IMR-90 (cell line): ENCODE measurements at regions not wholly inside any gene's neighbourhood (a gene's known extent, or its start where the extent isn't known, plus 50 kb on each side); places are given as distances from the start of the nearest gene placed in this dataset.

ENCODE experiments used
- ATAC-seq: fragments of 200-7000 bp; cut with Tn5 transposase; 2 replicates; pipeline ENCODE4 v1.9.1; 2020; ENCODE audit warnings: low read depth, mild to moderate bottlenecking, moderate library complexity
- BruUV-seq: library from RNA; stranded (reverse); fragments of 400-500 nt; replicated peaks from 2 replicates; lab custom pipeline; 2021; lab: Mats Ljungman, UMichigan
- CTCF ChIA-PET: fragments of 300-600 bp; formaldehyde crosslinking; extraction: SDS; loops from one replicate; lab custom pipeline; 2021; ENCODE audit warnings: antibody characterized with exemption; lab: Yijun Ruan, JAX
- POLR2A ChIA-PET: fragments of 300-600 bp; sonication (Branson Sonifier 250); formaldehyde crosslinking; loops from one replicate; lab custom pipeline; 2022; ENCODE audit warnings: antibody characterized with exemption; ENCODE audit not compliant: unreplicated experiment; lab: Charles Lee
- DNase-seq: peaks from one replicate; pipeline ENCODE4 v3.0.0; 2013
- H2AFZ ChIP-seq: replicated peaks from 2 replicates; pipeline ENCODE3; 2013; ENCODE audit warnings: low read length, mild to moderate bottlenecking; ENCODE audit not compliant: poor library complexity
- H2AK5ac ChIP-seq: 2 replicates; pipeline ENCODE4 v1.6.1; 2013; ENCODE audit warnings: low read depth, low read length, inconsistent platforms
- H2AK9ac ChIP-seq: replicated peaks from 2 replicates; pipeline ENCODE3; 2013; ENCODE audit warnings: mild to moderate bottlenecking, low read depth, low read length, moderate library complexity; ENCODE audit not compliant: poor library complexity
- H2BK120ac ChIP-seq: 2 replicates; pipeline ENCODE4 v1.6.1; 2013; ENCODE audit warnings: low read depth, low read length, inconsistent platforms
- H2BK15ac ChIP-seq: 3 replicates; pipeline ENCODE4 v1.6.1; 2013; ENCODE audit warnings: low read depth, low read length, inconsistent platforms
- H2BK20ac ChIP-seq: 2 replicates; pipeline ENCODE4 v1.6.1; 2013; ENCODE audit warnings: low read depth, mild to moderate bottlenecking, inconsistent platforms, low read length, moderate library complexity
- H2BK5ac ChIP-seq: 2 replicates; pipeline ENCODE4 v1.6.1; 2013; ENCODE audit warnings: mild to moderate bottlenecking, low read depth, low read length, inconsistent platforms; ENCODE audit not compliant: poor library complexity, severe bottlenecking
- H3K14ac ChIP-seq: replicated peaks from 2 replicates; pipeline ENCODE4 v1.6.1; 2013; ENCODE audit warnings: low read depth, low read length, inconsistent platforms
- H3K18ac ChIP-seq: 2 replicates; pipeline ENCODE4 v1.6.1; 2013; ENCODE audit warnings: low read depth, low read length, control low read depth
- H3K23ac ChIP-seq: 2 replicates; pipeline ENCODE4 v1.6.1; 2013; ENCODE audit warnings: low read depth, low read length, inconsistent platforms
- H3K27ac ChIP-seq: 2 replicates; pipeline ENCODE4 v1.5.1; 2013; ENCODE audit warnings: mild to moderate bottlenecking, control low read depth, low read length; ENCODE audit not compliant: insufficient read depth
- H3K27me3 ChIP-seq: 2 replicates; pipeline ENCODE4 v1.6.1; 2013; ENCODE audit warnings: low read length; ENCODE audit not compliant: control insufficient read depth, insufficient read depth
- H3K36me3 ChIP-seq: 2 replicates; pipeline ENCODE4 v1.6.1; 2013; ENCODE audit warnings: low read length, mixed read lengths; ENCODE audit not compliant: control insufficient read depth, insufficient read depth
- H3K4ac ChIP-seq: 2 replicates; pipeline ENCODE4 v1.6.1; 2013; ENCODE audit warnings: low read depth, low read length, inconsistent platforms
- H3K4me1 ChIP-seq: 2 replicates; pipeline ENCODE4 v1.6.1; 2013; ENCODE audit warnings: low read length, mixed read lengths; ENCODE audit not compliant: control insufficient read depth, insufficient read depth
- H3K4me2 ChIP-seq: 2 replicates; pipeline ENCODE4 v1.6.1; 2013; ENCODE audit warnings: low read depth, mild to moderate bottlenecking, control low read depth, low read length, moderate library complexity
- H3K4me3 ChIP-seq: 2 replicates; pipeline ENCODE4 v1.5.1; 2013; ENCODE audit warnings: low read depth, mild to moderate bottlenecking, control low read depth, low read length, moderate library complexity; ENCODE audit not compliant: insufficient read depth
- H3K56ac ChIP-seq: 2 replicates; pipeline ENCODE4 v1.6.1; 2013; ENCODE audit warnings: low read length, inconsistent platforms; ENCODE audit not compliant: insufficient read depth; ENCODE audit errors: extremely low read depth
- H3K79me1 ChIP-seq, 2 experiments: 2 replicates each; pipeline ENCODE4 v1.6.1; 2013; ENCODE audit warnings: low read length in 2 of 2, inconsistent platforms in 1 of 2, low read depth in 1 of 2
- H3K9ac ChIP-seq: 2 replicates; pipeline ENCODE4 v1.6.1; 2013; ENCODE audit warnings: low read depth, low read length, control low read depth
- H3K9me1 ChIP-seq: 2 replicates; pipeline ENCODE4 v1.6.1; 2013; ENCODE audit warnings: low read length, inconsistent platforms; ENCODE audit not compliant: insufficient read depth
- H3K9me3 ChIP-seq: 2 replicates; pipeline ENCODE4 v1.6.1; 2013; ENCODE audit warnings: low read length; ENCODE audit not compliant: control insufficient read depth, insufficient read depth
- H4K20me1 ChIP-seq: 2 replicates; pipeline ENCODE4 v1.6.1; 2013; ENCODE audit warnings: low read length, inconsistent platforms; ENCODE audit not compliant: insufficient read depth
- H4K5ac ChIP-seq: 2 replicates; pipeline ENCODE4 v1.6.1; 2013; ENCODE audit warnings: mild to moderate bottlenecking, low read depth, low read length, control low read depth
- H4K8ac ChIP-seq, 2 experiments: 2 replicates each; pipeline ENCODE4 v1.6.1; 2013; ENCODE audit warnings: low read depth in 2 of 2, low read length in 2 of 2, control low read depth in 1 of 2, inconsistent platforms in 1 of 2
- H4K91ac ChIP-seq: 2 replicates; pipeline ENCODE4 v1.6.1; 2013; ENCODE audit warnings: low read depth, low read length, inconsistent platforms; ENCODE audit not compliant: insufficient read depth
- BHLHE40 ChIP-seq: fragments of 150-350 bp; IDR thresholded peaks from 2 replicates; pipeline ENCODE4 v1.6.1; 2016; ENCODE audit warnings: mild to moderate bottlenecking, low read depth, low read length
- CEBPB ChIP-seq: IDR thresholded peaks from 2 replicates; pipeline ENCODE4 v1.6.1; 2012; ENCODE audit warnings: low read depth, low read length, improper control_type of control experiment
- CHD1 ChIP-seq: IDR thresholded peaks from 2 replicates; pipeline ENCODE4 v1.6.1; 2012; ENCODE audit warnings: low read depth, low read length, improper control_type of control experiment
- ELK1 ChIP-seq: fragments of 150-350 bp; IDR thresholded peaks from 2 replicates; pipeline ENCODE4 v1.6.1; 2016; ENCODE audit warnings: low read depth, mild to moderate bottlenecking, low read length, moderate library complexity, borderline replicate concordance
- FOS ChIP-seq: fragments of 150-350 bp; IDR thresholded peaks from 2 replicates; pipeline ENCODE4 v1.6.1; 2016; ENCODE audit warnings: low read depth, low read length
- MAFK ChIP-seq: IDR thresholded peaks from 2 replicates; pipeline ENCODE4 v1.6.1; 2012; ENCODE audit warnings: low read depth, low read length, improper control_type of control experiment
- MAZ ChIP-seq: IDR thresholded peaks from 2 replicates; pipeline ENCODE4 v1.6.1; 2012; ENCODE audit warnings: low read depth, mild to moderate bottlenecking, low read length, improper control_type of control experiment, moderate library complexity, borderline replicate concordance
- MXI1 ChIP-seq: IDR thresholded peaks from 2 replicates; pipeline ENCODE4 v1.6.1; 2012; ENCODE audit warnings: low read depth, mild to moderate bottlenecking, low read length, moderate library complexity, borderline replicate concordance
- NFE2L2 ChIP-seq: fragments of 150-350 bp; IDR thresholded peaks from 2 replicates; pipeline ENCODE4 v1.6.1; 2016; ENCODE audit warnings: low read depth, mild to moderate bottlenecking, low read length
- POLR2A ChIP-seq: IDR thresholded peaks from 2 replicates; pipeline ENCODE4 v1.6.1; 2012; ENCODE audit warnings: mild to moderate bottlenecking, low read depth, low read length
- RAD21 ChIP-seq: IDR thresholded peaks from 2 replicates; pipeline ENCODE4 v1.6.1; 2012; ENCODE audit warnings: low read length, improper control_type of control experiment
- USF2 ChIP-seq: fragments of 150-350 bp; IDR thresholded peaks from 2 replicates; pipeline ENCODE4 v1.6.1; 2017; ENCODE audit warnings: mild to moderate bottlenecking, antibody characterized with exemption, low read length, low read depth
- whole genome bisulfite sequencing, 2 experiments: methylation state at CpG; one replicate each; pipeline versions ENCODE4 v1.1.5 to v1.1.7; 2013; ENCODE audit warnings: missing lambda C conversion rate in 2 of 2; ENCODE audit not compliant: insufficient read length in 1 of 2; ENCODE audit errors: extremely low coverage in 2 of 2; 5-methylcytosine and 5-hydroxymethylcytosine counted together
- dilution Hi-C: fragments of 300-500 bp; cut with HindIII; formaldehyde crosslinking; loops from one replicate; pipeline ENCODE4 v1.14.3; 2018; ENCODE audit warnings: low sequenced_read_pairs; ENCODE audit not compliant: unreplicated experiment
- in situ Hi-C: fragments of 300-500 bp; cut with MboI; formaldehyde crosslinking; loops from 3 replicates; pipeline ENCODE4 v1.14.3; 2019; ENCODE audit warnings: low sequenced_read_pairs, inconsistent platforms, mixed read lengths
- intact Hi-C: fragments of 100-400 bp; cut with micrococcal nuclease; formaldehyde crosslinking; loops from 2 replicates; pipeline ENCODE4 v1.10.0; 2022

DNA sequence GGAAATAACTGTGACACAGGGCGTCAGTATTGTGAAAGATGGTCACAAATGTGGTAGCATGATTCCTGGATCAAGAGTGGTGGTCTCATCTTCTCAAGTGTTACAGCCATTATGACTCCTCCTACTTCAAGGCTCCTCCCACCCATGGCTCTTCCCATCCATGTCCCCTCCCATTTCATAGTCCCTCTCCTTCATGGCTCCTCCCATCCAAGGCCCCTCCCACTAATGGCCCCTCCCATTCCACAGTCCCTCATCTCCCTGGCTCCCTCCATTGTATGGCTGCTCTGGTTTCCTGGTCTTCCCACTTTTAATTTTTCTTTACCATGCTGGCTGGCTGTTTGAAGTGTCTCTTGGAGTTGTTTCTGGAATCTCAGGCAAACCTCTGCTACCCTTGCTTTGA is 1375.2 kb upstream of the TMEM132C start:
- intact Hi-C loops (no loop called here), in situ Hi-C loops (no loop called here), dilution Hi-C loops (no loop called here)
- no TSS peak for BruUV-seq
- Histone ChIP-seq H3K27me3 (no peaks in the 10 kb centered on the region), H4K91ac (no peak overlapping the region), H3K14ac (no peak overlapping the region), H2AK5ac (no peak overlapping the region), H2BK5ac (no peak overlapping the region), H4K20me1 (no peaks in the 10 kb centered on the region), H3K36me3 (no peaks in the 10 kb centered on the region), H3K18ac (no peak overlapping the region), H2AK9ac (no peak overlapping the region), H2AFZ (no peak overlapping the region), H3K9me1 (no peaks in the 10 kb centered on the region), H3K4me1 (no peaks in the 10 kb centered on the region), H3K56ac (no peak overlapping the region), H2BK120ac (no peak overlapping the region), H2BK20ac (no peak overlapping the region), H3K4me3 (no peak overlapping the region), H3K23ac (no peak overlapping the region), H3K27ac (no peak overlapping the region), H4K8ac (no peak overlapping the region), H3K4ac (no peak overlapping the region), H3K4me2 (no peak overlapping the region), H3K9ac (no peak overlapping the region), H3K79me1 (no peaks in the 10 kb centered on the region), H4K5ac (no peak overlapping the region), H2BK15ac (no peak overlapping the region), H3K9me3 (peaks cover 10% of the 10 kb centered on the region; the same call in 1 of the 2 replicates)
- WGBS, 2 experiments = no CpG with 5 or more reads among the region's 1 CpG
- POLR2A ChIA-PET = no interaction called here
- no peak for ATAC-seq
- CTCF ChIA-PET = interaction anchor here (0.6 kb wide), 1 partner anchor 17 kb away, joined by 3 read pairs; no protein-coding TSS in a partner anchor
- TF ChIP-seq MAFK (no peak), USF2 (no peak), CEBPB (no peak), MAZ (no peak), MXI1 (no peak), FOS (no peak), RAD21 (no peak), ELK1 (no peak), NFE2L2 (no peak), BHLHE40 (no peak), POLR2A (no peak), CHD1 (no peak)
- no peak for DNase-seq
